Gastrocnemius medialis (tissue), 4 donors: ENCODE measurements at regions not wholly inside any gene's neighbourhood (a gene's known extent, or its start where the extent isn't known, plus 50 kb on each side); places are given as distances from the start of the nearest gene placed in this dataset.

Source experiments
- ATAC-seq, 2 donors: fragments of 150-250 bp; one replicate each; pipeline ENCODE4 v1.9.1; 2016
- DNase-seq, 2 donors: peaks; one replicate each; pipeline ENCODE4 v3.0.0-alpha.2; 2019
- H3K27ac ChIP-seq, 4 donors: fragments of 200-600 bp; sonication (generic); 1 replicate in 1 of 4; 2 replicates in 3 of 4; pipeline ENCODE4 v1.5.1; 2016 to 2018; ENCODE audit warnings: mild to moderate bottlenecking in 2 of 4, moderate library complexity in 1 of 4
- H3K27me3 ChIP-seq, 3 donors: fragments of 200-600 bp; sonication (generic) in 2 of 3; 1 replicate in 1 of 3; 2 replicates in 2 of 3; pipeline versions ENCODE4 v1.5.1 to v1.6.0; 2016 to 2019; ENCODE audit warnings: mild to moderate bottlenecking in 1 of 3, moderate library complexity in 1 of 3
- H3K36me3 ChIP-seq, 2 donors: fragments of 200-600 bp; sonication (generic) in 1 of 2; one replicate each; pipeline ENCODE4 v1.5.1; 2017 to 2018
- H3K4me1 ChIP-seq, 2 donors: fragments of 200-600 bp; sonication (generic) in 1 of 2; one replicate each; pipeline ENCODE4 v1.5.1; 2016 to 2017; ENCODE audit warnings: mild to moderate bottlenecking in 2 of 2
- H3K4me3 ChIP-seq, 4 donors: fragments of 200-600 bp; sonication (generic) in 3 of 4; 1 replicate in 1 of 4; 2 replicates in 3 of 4; pipeline ENCODE4 v1.5.1; 2016 to 2019; ENCODE audit warnings: mild to moderate bottlenecking in 2 of 4
- H3K9me3 ChIP-seq, 3 donors: fragments of 200-600 bp; sonication (generic) in 2 of 3; 1 replicate in 1 of 3; 2 replicates in 2 of 3; pipeline ENCODE4 v1.5.1; 2016 to 2019
- POLR2A ChIP-seq, 2 donors: fragments of 450-650 bp; IDR thresholded peaks; one replicate each; pipeline ENCODE4 v1.6.1; 2017; ENCODE audit warnings: antibody characterized with exemption in 2 of 2, mild to moderate bottlenecking in 2 of 2, moderate library complexity in 2 of 2
- in situ Hi-C, 4 donors: fragments of 200-750 bp; cut with MboI; loops; one replicate each; pipeline versions ENCODE4 v1.15.0 to v1.8.0; 2017; ENCODE audit warnings: low sequenced_read_pairs in 4 of 4
- intact Hi-C: fragments of 100-400 bp; cut with DNase I; formaldehyde crosslinking; loops from one replicate; pipeline ENCODE4 v1.15.1; 2023; ENCODE audit warnings: low total_unique reads
- TF ChIP-seq, protein P1 (sequence below), 5 experiments: fragments of 450-650 bp in 3 of 5; fragments of 200-600 bp in 2 of 5; sonication (generic) in 2 of 5; IDR thresholded peaks in 4 of 5; conservative IDR thresholded peaks in 1 of 5; 1 replicate in 4 of 5; 2 replicates in 1 of 5; pipeline ENCODE4 v1.5.1; 2016 to 2019; ENCODE audit warnings: antibody characterized with exemption in 5 of 5, mild to moderate bottlenecking in 3 of 5, moderate library complexity in 3 of 5

DNA sequence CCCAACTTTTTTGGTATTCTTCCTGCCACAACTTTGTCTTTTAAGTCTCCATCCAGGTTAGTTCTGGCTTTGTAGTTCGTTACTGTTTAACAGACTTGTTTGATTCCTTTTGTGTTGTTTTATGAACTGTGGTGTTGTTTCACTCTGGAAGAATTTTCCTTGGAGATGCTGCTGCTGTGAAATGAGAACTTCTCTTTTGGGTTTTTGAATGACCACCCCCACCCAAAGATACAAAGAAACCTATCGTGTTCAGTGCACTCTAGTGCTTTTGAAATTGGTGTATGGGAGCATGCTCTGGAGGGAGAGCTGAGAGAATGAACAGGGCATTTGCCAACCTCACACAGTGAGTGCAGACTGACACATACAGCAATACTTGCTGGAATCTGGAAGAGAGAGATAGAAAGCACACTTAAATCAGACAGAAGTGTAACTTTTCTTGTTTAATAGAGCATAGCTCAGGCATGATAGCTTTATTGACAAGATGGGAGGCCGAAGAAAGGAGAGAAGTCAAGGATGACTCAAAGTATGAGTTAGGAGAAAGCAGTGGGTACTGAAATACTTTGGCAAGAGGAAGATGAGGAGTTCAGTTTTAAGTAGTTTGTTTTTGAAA is 293.1 kb downstream of the SOX4 start:
- Histone ChIP-seq H3K27me3 (no peaks in the 10 kb centered on the region), H3K36me3 (no peaks in the 10 kb centered on the region), H3K27ac (no peak overlapping the region), H3K4me1 (peaks cover 0 to 11% of the 10 kb centered on the region in 2 donors), H3K4me3 (no peak overlapping the region), H3K9me3 (no peaks in the 10 kb centered on the region)
- no peak for ATAC-seq
- TF ChIP-seq, protein P1, sequence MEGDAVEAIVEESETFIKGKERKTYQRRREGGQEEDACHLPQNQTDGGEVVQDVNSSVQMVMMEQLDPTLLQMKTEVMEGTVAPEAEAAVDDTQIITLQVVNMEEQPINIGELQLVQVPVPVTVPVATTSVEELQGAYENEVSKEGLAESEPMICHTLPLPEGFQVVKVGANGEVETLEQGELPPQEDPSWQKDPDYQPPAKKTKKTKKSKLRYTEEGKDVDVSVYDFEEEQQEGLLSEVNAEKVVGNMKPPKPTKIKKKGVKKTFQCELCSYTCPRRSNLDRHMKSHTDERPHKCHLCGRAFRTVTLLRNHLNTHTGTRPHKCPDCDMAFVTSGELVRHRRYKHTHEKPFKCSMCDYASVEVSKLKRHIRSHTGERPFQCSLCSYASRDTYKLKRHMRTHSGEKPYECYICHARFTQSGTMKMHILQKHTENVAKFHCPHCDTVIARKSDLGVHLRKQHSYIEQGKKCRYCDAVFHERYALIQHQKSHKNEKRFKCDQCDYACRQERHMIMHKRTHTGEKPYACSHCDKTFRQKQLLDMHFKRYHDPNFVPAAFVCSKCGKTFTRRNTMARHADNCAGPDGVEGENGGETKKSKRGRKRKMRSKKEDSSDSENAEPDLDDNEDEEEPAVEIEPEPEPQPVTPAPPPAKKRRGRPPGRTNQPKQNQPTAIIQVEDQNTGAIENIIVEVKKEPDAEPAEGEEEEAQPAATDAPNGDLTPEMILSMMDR (IDR thresholded peaks at IDR 0.05 in 4 of 5, conservative IDR thresholded peaks at IDR 0.05 in 1 of 5), result no peak
- TF ChIP-seq POLR2A (IDR thresholded peaks at IDR 0.05), result no peak
- DNase-seq, result no peak
- in situ Hi-C loops, result no loop called here
- intact Hi-C loops, result no loop called here

DNA sequence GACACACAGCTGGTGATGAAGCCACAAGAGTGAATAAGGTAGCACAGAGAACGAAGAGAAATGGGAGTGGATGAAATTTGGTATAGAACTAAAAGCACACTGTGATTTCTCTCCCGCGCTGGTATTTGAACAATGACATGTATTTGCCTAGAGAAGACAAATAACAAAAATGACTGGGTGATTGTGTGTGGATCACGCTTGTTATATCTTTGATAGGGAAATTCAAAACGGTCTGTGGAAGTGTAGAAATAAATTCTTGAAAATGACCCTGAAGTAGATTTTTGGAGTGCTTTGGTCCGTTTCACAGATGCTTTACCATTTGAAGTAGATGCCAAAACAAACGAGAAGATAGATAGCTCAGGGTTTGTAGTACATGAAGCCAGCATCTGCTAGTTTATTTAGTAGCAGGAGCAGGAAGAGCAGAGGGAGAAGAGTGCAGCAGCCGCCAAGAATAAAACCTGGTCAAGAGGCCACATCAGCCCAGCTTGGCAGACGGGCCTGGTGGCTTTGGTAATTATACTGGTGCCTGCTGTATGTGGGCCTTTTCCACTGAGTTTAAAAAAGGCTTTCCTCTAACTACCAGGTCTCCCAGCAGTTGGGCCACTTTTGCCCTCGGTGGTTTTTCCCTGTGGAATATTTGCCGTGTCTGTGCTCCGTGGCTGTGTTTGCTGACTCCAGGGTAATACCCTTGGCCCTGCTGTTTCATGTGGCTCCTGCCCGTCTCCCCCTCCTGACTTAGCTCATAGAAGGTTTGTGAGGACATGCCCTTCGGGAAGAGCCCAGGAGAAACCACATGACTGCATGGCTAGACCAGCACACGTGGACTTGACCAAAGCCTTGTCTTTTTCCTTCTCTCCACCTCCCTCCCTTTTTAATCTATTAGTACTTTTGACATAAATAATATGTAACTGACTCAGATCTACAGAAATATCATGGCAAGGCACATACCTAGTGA is 294.0 kb downstream of the SOX4 start:
- H3K36me3 ChIP-seq, result no peaks in the 10 kb centered on the region
- in situ Hi-C loops (no loop called here), intact Hi-C loops (no loop called here)
- peak overlapping the region in 2 of 4 donors; percentile 26 to 37 for H3K27ac ChIP-seq
- no peaks in the 10 kb centered on the region for H3K27me3 ChIP-seq
- H3K9me3 ChIP-seq, result no peaks in the 10 kb centered on the region
- H3K4me3 ChIP-seq, result no peak overlapping the region
- peaks cover 0 to 11% of the 10 kb centered on the region in 2 donors for H3K4me1 ChIP-seq
- ATAC-seq (peak in 1 of 2 donors; percentile 36), DNase-seq (no peak)
- TF ChIP-seq, protein P1 (IDR thresholded peaks at IDR 0.05 in 4 of 5, conservative IDR thresholded peaks at IDR 0.05 in 1 of 5), result no peak
- TF ChIP-seq POLR2A (IDR thresholded peaks at IDR 0.05), result no peak

DNA sequence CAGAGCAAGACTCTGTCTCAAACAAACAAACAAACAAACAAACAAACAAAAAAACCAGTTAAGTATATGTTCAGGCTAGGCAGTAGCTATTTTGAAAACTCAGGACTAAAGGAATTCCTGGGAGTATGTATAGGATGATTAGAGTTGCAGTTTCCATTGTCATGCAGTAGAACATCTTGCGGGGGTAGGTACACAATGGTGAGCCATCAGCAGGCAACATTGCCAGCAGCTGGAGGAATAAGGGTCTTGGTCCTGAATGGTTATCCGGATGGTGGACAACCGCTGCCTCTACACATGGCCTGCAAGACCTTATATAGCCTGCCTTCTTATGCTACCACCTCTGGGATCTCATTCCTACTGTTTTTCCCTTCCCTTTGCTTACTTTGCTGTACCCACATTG is 297.5 kb downstream of the SOX4 start:
- TF ChIP-seq, protein P1 (IDR thresholded peaks at IDR 0.05 in 4 of 5, conservative IDR thresholded peaks at IDR 0.05 in 1 of 5), result no peak
- TF ChIP-seq POLR2A (IDR thresholded peaks at IDR 0.05), result no peak
- Histone ChIP-seq H3K27me3 (no peaks in the 10 kb centered on the region), H3K4me1 (peaks cover 0 to 3% of the 10 kb centered on the region in 2 donors), H3K4me3 (no peak overlapping the region), H3K36me3 (no peaks in the 10 kb centered on the region), H3K9me3 (no peaks in the 10 kb centered on the region), H3K27ac (no peak overlapping the region)
- in situ Hi-C loops (no loop called here), intact Hi-C loops (no loop called here)
- ATAC-seq (no peak), DNase-seq (no peak)

DNA sequence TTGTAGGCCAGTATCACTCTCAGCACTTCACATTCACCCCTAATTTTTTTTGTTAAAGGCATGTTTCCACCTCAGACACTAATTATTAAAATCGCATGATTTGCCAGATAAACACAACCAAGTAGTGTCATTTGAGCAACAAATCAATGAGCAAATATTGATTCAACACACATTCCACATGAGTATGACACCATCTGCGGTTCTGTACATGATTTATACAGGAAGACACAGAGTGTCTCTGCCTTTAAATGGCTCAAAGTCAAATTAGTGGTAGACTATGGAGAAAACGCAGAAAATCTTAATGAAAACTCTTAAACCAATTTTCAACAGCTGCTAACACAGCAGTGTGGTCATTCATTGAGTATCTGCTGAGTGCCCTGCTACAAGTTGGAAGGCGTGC is 300.2 kb downstream of the SOX4 start:
- intact Hi-C loops, result no loop called here
- H3K27ac ChIP-seq, result no peak overlapping the region

More for the DNA sequence above, 300.2 kb downstream of the SOX4 start:
- no peak for ATAC-seq
- in situ Hi-C loops, result no loop called here
- no peak for TF ChIP-seq POLR2A (IDR thresholded peaks at IDR 0.05)
- TF ChIP-seq, protein P1 (IDR thresholded peaks at IDR 0.05 in 4 of 5, conservative IDR thresholded peaks at IDR 0.05 in 1 of 5), result no peak
- Histone ChIP-seq H3K4me3 (no peak overlapping the region), H3K27me3 (no peaks in the 10 kb centered on the region), H3K9me3 (no peaks in the 10 kb centered on the region), H3K4me1 (no peaks in the 10 kb centered on the region), H3K36me3 (no peaks in the 10 kb centered on the region)
- no peak for DNase-seq
